Neural progenitor cell (in vitro differentiated cells): ENCODE measurements at regions not wholly inside any gene's neighbourhood (a gene's known extent, or its start where the extent isn't known, plus 50 kb on each side); places are given as distances from the start of the nearest gene placed in this dataset.

Experiments
- DNase-seq: peaks from one replicate; pipeline ENCODE4 v3.0.0-alpha.2; 2016; ENCODE audit warnings: low spot score
- H2AFZ ChIP-seq: fragments of 200-600 bp; sonication (generic); replicated peaks from 2 replicates; pipeline ENCODE4 v1.6.1; 2016; ENCODE audit warnings: antibody characterized with exemption
- H3F3A ChIP-seq: fragments of 200-600 bp; sonication (generic); 2 replicates; pipeline ENCODE4 v1.6.1; 2016; ENCODE audit warnings: antibody characterized with exemption, low read depth
- H3K27ac ChIP-seq: fragments of 200-600 bp; sonication (generic); 2 replicates; pipeline ENCODE4 v1.5.1; 2016; ENCODE audit warnings: mild to moderate bottlenecking
- H3K27me3 ChIP-seq: fragments of 200-600 bp; sonication (generic); 2 replicates; pipeline ENCODE4 v1.6.1; 2016; ENCODE audit warnings: mild to moderate bottlenecking, moderate library complexity
- H3K36me3 ChIP-seq: fragments of 200-600 bp; sonication (generic); 2 replicates; pipeline ENCODE4 v1.5.1; 2016
- H3K4me1 ChIP-seq: fragments of 200-600 bp; sonication (generic); 2 replicates; pipeline ENCODE4 v1.6.1; 2016; ENCODE audit warnings: mixed run types
- H3K4me2 ChIP-seq: fragments of 200-600 bp; sonication (generic); 2 replicates; pipeline ENCODE4 v1.6.1; 2016
- H3K4me3 ChIP-seq: fragments of 200-600 bp; sonication (generic); 2 replicates; pipeline ENCODE4 v1.5.1; 2016
- H3K79me2 ChIP-seq: fragments of 200-600 bp; sonication (generic); 2 replicates; pipeline ENCODE4 v1.6.1; 2016; ENCODE audit warnings: low read depth
- H3K9ac ChIP-seq: fragments of 200-600 bp; sonication (generic); 2 replicates; pipeline ENCODE4 v1.6.1; 2016
- H3K9me3 ChIP-seq: fragments of 200-600 bp; sonication (generic); 2 replicates; pipeline ENCODE4 v1.5.1; 2016; ENCODE audit warnings: low read depth
- H4K20me1 ChIP-seq: fragments of 200-600 bp; sonication (generic); 2 replicates; pipeline ENCODE4 v1.6.1; 2016; ENCODE audit warnings: low read depth
- H3K27ac Mint-ChIP-seq: 3 replicates; pipeline ENCODE4 v1.8.0; 2021; ENCODE audit warnings: mixed read lengths
- H3K27me3 Mint-ChIP-seq: 2 replicates; pipeline ENCODE4 v1.8.0; 2022; ENCODE audit warnings: low read depth, mild to moderate bottlenecking, inconsistent platforms, moderate library complexity, mixed read lengths; ENCODE audit not compliant: insufficient read depth
- H3K36me3 Mint-ChIP-seq: 3 replicates; pipeline ENCODE4 v1.8.0; 2021; ENCODE audit warnings: mixed read lengths
- H3K4me1 Mint-ChIP-seq: 3 replicates; pipeline ENCODE4 v1.8.0; 2021; ENCODE audit warnings: mixed read lengths
- H3K4me3 Mint-ChIP-seq: 3 replicates; pipeline ENCODE4 v1.8.0; 2021; ENCODE audit warnings: mild to moderate bottlenecking, moderate library complexity, mixed read lengths
- H3K9me3 Mint-ChIP-seq: 3 replicates; pipeline ENCODE4 v1.8.0; 2020; ENCODE audit warnings: mixed read lengths
- CTCF ChIP-seq: fragments of 200-600 bp; sonication (generic); IDR thresholded peaks from 2 replicates; pipeline ENCODE4 v1.5.1; 2017; ENCODE audit warnings: antibody characterized with exemption, mild to moderate bottlenecking
- EZH2 ChIP-seq: fragments of 200-600 bp; sonication (generic); IDR thresholded peaks from 2 replicates; pipeline ENCODE4 v1.6.1; 2017; ENCODE audit warnings: antibody characterized with exemption, mild to moderate bottlenecking, moderate library complexity
- EZH2phosphoT487 ChIP-seq: fragments of 200-600 bp; sonication (generic); IDR thresholded peaks from 2 replicates; pipeline ENCODE4 v1.6.1; 2017; ENCODE audit warnings: antibody characterized with exemption

- no peaks in the 10 kb centered on the region for H3K9me3 Mint-ChIP-seq
- Histone ChIP-seq H3K4me3 (no peak overlapping the region), H3K27ac (no peak overlapping the region), H3F3A (peaks cover 33% of the 10 kb centered on the region), H3K79me2 (no peaks in the 10 kb centered on the region), H2AFZ (peak overlapping the region; percentile 29), H3K4me2 (peak overlapping the region; percentile 29), H3K9me3 (no peaks in the 10 kb centered on the region), H3K36me3 (no peaks in the 10 kb centered on the region), H4K20me1 (no peaks in the 10 kb centered on the region), H3K9ac (no peak overlapping the region), H3K27me3 (no peaks in the 10 kb centered on the region), H3K4me1 (peaks cover 67% of the 10 kb centered on the region)
- peaks cover 14% of the 10 kb centered on the region for H3K27me3 Mint-ChIP-seq
- peaks cover 97% of the 10 kb centered on the region for H3K4me1 Mint-ChIP-seq
- TF ChIP-seq EZH2phosphoT487: no peak
- TF ChIP-seq EZH2: no peak
- no peak for TF ChIP-seq CTCF
- no peaks in the 10 kb centered on the region for H3K36me3 Mint-ChIP-seq
- no peak for DNase-seq
- peak overlapping the region; percentile 97 for H3K27ac Mint-ChIP-seq
- peak overlapping the region; percentile 63 for H3K4me3 Mint-ChIP-seq
Measured at GRCh38 chr14:76922584-76922983, 96.4 kb downstream of the LRRC74A start.

- no peaks in the 10 kb centered on the region for H3K9me3 Mint-ChIP-seq
- Histone ChIP-seq H3K27me3 (no peaks in the 10 kb centered on the region), H4K20me1 (no peaks in the 10 kb centered on the region), H2AFZ (no peak overlapping the region), H3K4me3 (no peak overlapping the region), H3K9me3 (no peaks in the 10 kb centered on the region), H3K9ac (no peak overlapping the region), H3K36me3 (no peaks in the 10 kb centered on the region), H3F3A (peaks cover 38% of the 10 kb centered on the region), H3K27ac (no peak overlapping the region), H3K79me2 (no peaks in the 10 kb centered on the region), H3K4me1 (peaks cover 69% of the 10 kb centered on the region), H3K4me2 (no peak overlapping the region)
- TF ChIP-seq EZH2 (no peak), CTCF (no peak), EZH2phosphoT487 (no peak)
- H3K27me3 Mint-ChIP-seq: peaks cover 17% of the 10 kb centered on the region
- peak overlapping the region; percentile 97 for H3K27ac Mint-ChIP-seq
- H3K4me3 Mint-ChIP-seq: peak overlapping the region; percentile 58
- H3K4me1 Mint-ChIP-seq: peaks cover 97% of the 10 kb centered on the region
- no peak for DNase-seq
- no peaks in the 10 kb centered on the region for H3K36me3 Mint-ChIP-seq
Measured at GRCh38 chr14:76922092-76922491, 95.9 kb downstream of the LRRC74A start.

GRCh38 chr14:76921088-76921399 is 94.8 kb downstream of the LRRC74A start:
- Mint-ChIP-seq H3K9me3 (no peaks in the 10 kb centered on the region), H3K4me3 (peak overlapping the region; percentile 75), H3K4me1 (peaks cover 95% of the 10 kb centered on the region), H3K27ac (peak overlapping the region; percentile 93), H3K27me3 (peaks cover 21% of the 10 kb centered on the region), H3K36me3 (no peaks in the 10 kb centered on the region)
- Histone ChIP-seq H3K4me1 (peaks cover 65% of the 10 kb centered on the region), H3K4me3 (no peak overlapping the region), H2AFZ (no peak overlapping the region), H3K9me3 (no peaks in the 10 kb centered on the region), H3K27ac (no peak overlapping the region), H3K36me3 (no peaks in the 10 kb centered on the region), H3K27me3 (no peaks in the 10 kb centered on the region), H3K79me2 (no peaks in the 10 kb centered on the region), H3F3A (peaks cover 42% of the 10 kb centered on the region), H3K4me2 (no peak overlapping the region), H3K9ac (no peak overlapping the region), H4K20me1 (no peaks in the 10 kb centered on the region)
- no peak for DNase-seq
- TF ChIP-seq EZH2phosphoT487 (no peak), EZH2 (no peak), CTCF (no peak)
